IMR-90 (cell line): ENCODE measurements at regions not wholly inside any gene's neighbourhood (a gene's known extent, or its start where the extent isn't known, plus 50 kb on each side); places are given as distances from the start of the nearest gene placed in this dataset.

ENCODE experiments used
- ATAC-seq: fragments of 200-7000 bp; cut with Tn5 transposase; 2 replicates; pipeline ENCODE4 v1.9.1; 2020; ENCODE audit warnings: low read depth, mild to moderate bottlenecking, moderate library complexity
- BruUV-seq: library from RNA; stranded (reverse); fragments of 400-500 nt; replicated peaks from 2 replicates; lab custom pipeline; 2021; lab: Mats Ljungman, UMichigan
- CTCF ChIA-PET: fragments of 300-600 bp; formaldehyde crosslinking; extraction: SDS; loops from one replicate; lab custom pipeline; 2021; ENCODE audit warnings: antibody characterized with exemption; lab: Yijun Ruan, JAX
- POLR2A ChIA-PET: fragments of 300-600 bp; sonication (Branson Sonifier 250); formaldehyde crosslinking; loops from one replicate; lab custom pipeline; 2022; ENCODE audit warnings: antibody characterized with exemption; ENCODE audit not compliant: unreplicated experiment; lab: Charles Lee
- DNase-seq: peaks from one replicate; pipeline ENCODE4 v3.0.0; 2013
- H2AFZ ChIP-seq: replicated peaks from 2 replicates; pipeline ENCODE3; 2013; ENCODE audit warnings: low read length, mild to moderate bottlenecking; ENCODE audit not compliant: poor library complexity
- H2AK5ac ChIP-seq: 2 replicates; pipeline ENCODE4 v1.6.1; 2013; ENCODE audit warnings: low read depth, low read length, inconsistent platforms
- H2AK9ac ChIP-seq: replicated peaks from 2 replicates; pipeline ENCODE3; 2013; ENCODE audit warnings: mild to moderate bottlenecking, low read depth, low read length, moderate library complexity; ENCODE audit not compliant: poor library complexity
- H2BK120ac ChIP-seq: 2 replicates; pipeline ENCODE4 v1.6.1; 2013; ENCODE audit warnings: low read depth, low read length, inconsistent platforms
- H2BK15ac ChIP-seq: 3 replicates; pipeline ENCODE4 v1.6.1; 2013; ENCODE audit warnings: low read depth, low read length, inconsistent platforms
- H2BK20ac ChIP-seq: 2 replicates; pipeline ENCODE4 v1.6.1; 2013; ENCODE audit warnings: low read depth, mild to moderate bottlenecking, inconsistent platforms, low read length, moderate library complexity
- H2BK5ac ChIP-seq: 2 replicates; pipeline ENCODE4 v1.6.1; 2013; ENCODE audit warnings: mild to moderate bottlenecking, low read depth, low read length, inconsistent platforms; ENCODE audit not compliant: poor library complexity, severe bottlenecking
- H3K14ac ChIP-seq: replicated peaks from 2 replicates; pipeline ENCODE4 v1.6.1; 2013; ENCODE audit warnings: low read depth, low read length, inconsistent platforms
- H3K18ac ChIP-seq: 2 replicates; pipeline ENCODE4 v1.6.1; 2013; ENCODE audit warnings: low read depth, low read length, control low read depth
- H3K23ac ChIP-seq: 2 replicates; pipeline ENCODE4 v1.6.1; 2013; ENCODE audit warnings: low read depth, low read length, inconsistent platforms
- H3K27ac ChIP-seq: 2 replicates; pipeline ENCODE4 v1.5.1; 2013; ENCODE audit warnings: mild to moderate bottlenecking, control low read depth, low read length; ENCODE audit not compliant: insufficient read depth
- H3K27me3 ChIP-seq: 2 replicates; pipeline ENCODE4 v1.6.1; 2013; ENCODE audit warnings: low read length; ENCODE audit not compliant: control insufficient read depth, insufficient read depth
- H3K36me3 ChIP-seq: 2 replicates; pipeline ENCODE4 v1.6.1; 2013; ENCODE audit warnings: low read length, mixed read lengths; ENCODE audit not compliant: control insufficient read depth, insufficient read depth
- H3K4ac ChIP-seq: 2 replicates; pipeline ENCODE4 v1.6.1; 2013; ENCODE audit warnings: low read depth, low read length, inconsistent platforms
- H3K4me1 ChIP-seq: 2 replicates; pipeline ENCODE4 v1.6.1; 2013; ENCODE audit warnings: low read length, mixed read lengths; ENCODE audit not compliant: control insufficient read depth, insufficient read depth
- H3K4me2 ChIP-seq: 2 replicates; pipeline ENCODE4 v1.6.1; 2013; ENCODE audit warnings: low read depth, mild to moderate bottlenecking, control low read depth, low read length, moderate library complexity
- H3K4me3 ChIP-seq: 2 replicates; pipeline ENCODE4 v1.5.1; 2013; ENCODE audit warnings: low read depth, mild to moderate bottlenecking, control low read depth, low read length, moderate library complexity; ENCODE audit not compliant: insufficient read depth
- H3K56ac ChIP-seq: 2 replicates; pipeline ENCODE4 v1.6.1; 2013; ENCODE audit warnings: low read length, inconsistent platforms; ENCODE audit not compliant: insufficient read depth; ENCODE audit errors: extremely low read depth
- H3K79me1 ChIP-seq, 2 experiments: 2 replicates each; pipeline ENCODE4 v1.6.1; 2013; ENCODE audit warnings: low read length in 2 of 2, inconsistent platforms in 1 of 2, low read depth in 1 of 2
- H3K9ac ChIP-seq: 2 replicates; pipeline ENCODE4 v1.6.1; 2013; ENCODE audit warnings: low read depth, low read length, control low read depth
- H3K9me1 ChIP-seq: 2 replicates; pipeline ENCODE4 v1.6.1; 2013; ENCODE audit warnings: low read length, inconsistent platforms; ENCODE audit not compliant: insufficient read depth
- H3K9me3 ChIP-seq: 2 replicates; pipeline ENCODE4 v1.6.1; 2013; ENCODE audit warnings: low read length; ENCODE audit not compliant: control insufficient read depth, insufficient read depth
- H4K20me1 ChIP-seq: 2 replicates; pipeline ENCODE4 v1.6.1; 2013; ENCODE audit warnings: low read length, inconsistent platforms; ENCODE audit not compliant: insufficient read depth
- H4K5ac ChIP-seq: 2 replicates; pipeline ENCODE4 v1.6.1; 2013; ENCODE audit warnings: mild to moderate bottlenecking, low read depth, low read length, control low read depth
- H4K8ac ChIP-seq, 2 experiments: 2 replicates each; pipeline ENCODE4 v1.6.1; 2013; ENCODE audit warnings: low read depth in 2 of 2, low read length in 2 of 2, control low read depth in 1 of 2, inconsistent platforms in 1 of 2
- H4K91ac ChIP-seq: 2 replicates; pipeline ENCODE4 v1.6.1; 2013; ENCODE audit warnings: low read depth, low read length, inconsistent platforms; ENCODE audit not compliant: insufficient read depth
- CHD1 ChIP-seq: IDR thresholded peaks from 2 replicates; pipeline ENCODE4 v1.6.1; 2012; ENCODE audit warnings: low read depth, low read length, improper control_type of control experiment
- WGBS, 2 experiments: methylation state at CpG; one replicate each; pipeline versions ENCODE4 v1.1.5 to v1.1.7; 2013; ENCODE audit warnings: missing lambda C conversion rate in 2 of 2; ENCODE audit not compliant: insufficient read length in 1 of 2; ENCODE audit errors: extremely low coverage in 2 of 2; 5-methylcytosine and 5-hydroxymethylcytosine counted together
- dilution Hi-C: fragments of 300-500 bp; cut with HindIII; formaldehyde crosslinking; loops from one replicate; pipeline ENCODE4 v1.14.3; 2018; ENCODE audit warnings: low sequenced_read_pairs; ENCODE audit not compliant: unreplicated experiment
- in situ Hi-C: fragments of 300-500 bp; cut with MboI; formaldehyde crosslinking; loops from 3 replicates; pipeline ENCODE4 v1.14.3; 2019; ENCODE audit warnings: low sequenced_read_pairs, inconsistent platforms, mixed read lengths
- intact Hi-C: fragments of 100-400 bp; cut with micrococcal nuclease; formaldehyde crosslinking; loops from 2 replicates; pipeline ENCODE4 v1.10.0; 2022

GRCh38 chr3:102608875-102609274 lies 174.1 kb downstream of the ZPLD1 start:
- WGBS, 2 experiments = no CpG with 5 or more reads among the region's 2 CpGs
- H3K27me3 ChIP-seq = no peaks in the 10 kb centered on the region
- no peak overlapping the region for H4K5ac ChIP-seq
- H3K9me3 ChIP-seq = no peaks in the 10 kb centered on the region
- CTCF ChIA-PET = no interaction called here
- DNase-seq = no peak
- no peak overlapping the region for H3K23ac ChIP-seq
- no peak overlapping the region for H4K91ac ChIP-seq
- BruUV-seq = no TSS peak
- no peak overlapping the region for H3K4me2 ChIP-seq
- no peak overlapping the region for H2BK15ac ChIP-seq
- H2AK9ac ChIP-seq = no peak overlapping the region
- H3K79me1 ChIP-seq = no peaks in the 10 kb centered on the region
- H3K14ac ChIP-seq = no peak overlapping the region
- H4K8ac ChIP-seq = no peak overlapping the region
- H3K9ac ChIP-seq = no peak overlapping the region
- no peak overlapping the region for H2BK20ac ChIP-seq
- TF ChIP-seq CHD1 = no peak
- H3K4ac ChIP-seq = no peak overlapping the region
- no peak overlapping the region for H3K56ac ChIP-seq
- POLR2A ChIA-PET = no interaction called here
- no peak overlapping the region for H3K18ac ChIP-seq
- intact Hi-C loops = no loop called here
- no peaks in the 10 kb centered on the region for H3K4me1 ChIP-seq
- H2AK5ac ChIP-seq = no peak overlapping the region
- no peak overlapping the region for H3K27ac ChIP-seq
- no peak overlapping the region for H2AFZ ChIP-seq
- no peak overlapping the region for H2BK120ac ChIP-seq
- H2BK5ac ChIP-seq = no peak overlapping the region
- H3K4me3 ChIP-seq = no peak overlapping the region
- no peak for ATAC-seq
- H3K9me1 ChIP-seq = no peaks in the 10 kb centered on the region
- in situ Hi-C loops = no loop called here
- dilution Hi-C loops = no loop called here
- H3K36me3 ChIP-seq = no peaks in the 10 kb centered on the region
- H4K20me1 ChIP-seq = no peaks in the 10 kb centered on the region
